ENCODE measurements at regions not wholly inside any gene's neighbourhood (a gene's known extent, or its start where the extent isn't known, plus 50 kb on each side); places are given as distances from the start of the nearest gene placed in this dataset.

GRCh38 chr14:43697003-43697402 lies 810.1 kb downstream of the FSCB start:
- no peak for ATAC-seq (ENCODE audit: insufficient read depth, low read depth)
- DNase-seq: no peak
- no peak overlapping the region for H3K4me2 ChIP-seq (ENCODE audit: insufficient read depth, low read length)

GRCh38 chr14:43692706-43693105 lies 814.4 kb downstream of the FSCB start:
- H3K36me3 ChIP-seq (ENCODE audit: insufficient read depth, low read length): no peaks in the 10 kb centered on the region
- ATAC-seq (ENCODE audit: insufficient read depth, low read depth): no peak
- no peak overlapping the region for H3K4me3 ChIP-seq (ENCODE audit: low read depth in 1 of 2, low read length in 2 of 2)
- no peak overlapping the region for H3K9ac ChIP-seq (ENCODE audit: low read depth, low read length)
- DNase-seq: no peak
- H3K27ac ChIP-seq (ENCODE audit: low read length): no peak overlapping the region
- no peak overlapping the region for H3K4me2 ChIP-seq (ENCODE audit: insufficient read depth, low read length)
- TF ChIP-seq EZH2 (IDR thresholded peaks at IDR 0.05; ENCODE audit: borderline replicate concordance, low read depth, low read length, severe bottlenecking): no peak
- TF ChIP-seq CTCF (IDR thresholded peaks at IDR 0.05; ENCODE audit: borderline replicate concordance, extremely low read depth, low read length, poor library complexity, severe bottlenecking): no peak
- H3K4me1 ChIP-seq (ENCODE audit: insufficient read depth, low read length): no peaks in the 10 kb centered on the region
- no peaks in the 10 kb centered on the region for H3K27me3 ChIP-seq (ENCODE audit: insufficient read depth, low read length, poor library complexity)
- H4K20me1 ChIP-seq (ENCODE audit: insufficient read depth, low read length): no peaks in the 10 kb centered on the region
- H3K79me2 ChIP-seq (ENCODE audit: insufficient read depth, low read length): no peaks in the 10 kb centered on the region
- H3K9me3 ChIP-seq (ENCODE audit: insufficient read depth, low read length, severe bottlenecking): no peaks in the 10 kb centered on the region
- no peak overlapping the region for H2AFZ ChIP-seq (ENCODE audit: low read depth, low read length)

More at GRCh38 chr14:43697003-43697402, 810.1 kb downstream of the FSCB start:
- Histone ChIP-seq H3K9me3 (ENCODE audit: insufficient read depth, low read length, severe bottlenecking) (no peaks in the 10 kb centered on the region), H3K4me1 (ENCODE audit: insufficient read depth, low read length) (no peaks in the 10 kb centered on the region), H3K4me3 (ENCODE audit: low read depth in 1 of 2, low read length in 2 of 2) (no peak overlapping the region), H4K20me1 (ENCODE audit: insufficient read depth, low read length) (no peaks in the 10 kb centered on the region), H2AFZ (ENCODE audit: low read depth, low read length) (no peak overlapping the region), H3K27ac (ENCODE audit: low read length) (no peak overlapping the region), H3K9ac (ENCODE audit: low read depth, low read length) (no peak overlapping the region), H3K79me2 (ENCODE audit: insufficient read depth, low read length) (no peaks in the 10 kb centered on the region), H3K36me3 (ENCODE audit: insufficient read depth, low read length) (no peaks in the 10 kb centered on the region), H3K27me3 (ENCODE audit: insufficient read depth, low read length, poor library complexity) (no peaks in the 10 kb centered on the region)
- TF ChIP-seq EZH2 (IDR thresholded peaks at IDR 0.05; ENCODE audit: borderline replicate concordance, low read depth, low read length, severe bottlenecking) (no peak), CTCF (IDR thresholded peaks at IDR 0.05; ENCODE audit: borderline replicate concordance, extremely low read depth, low read length, poor library complexity, severe bottlenecking) (no peak)

- ATAC-seq (ENCODE audit: insufficient read depth, low read depth): no peak
- Histone ChIP-seq H3K4me1 (ENCODE audit: insufficient read depth, low read length) (no peaks in the 10 kb centered on the region), H3K9ac (ENCODE audit: low read depth, low read length) (no peak overlapping the region), H3K27me3 (ENCODE audit: insufficient read depth, low read length, poor library complexity) (no peaks in the 10 kb centered on the region), H2AFZ (ENCODE audit: low read depth, low read length) (no peak overlapping the region), H3K79me2 (ENCODE audit: insufficient read depth, low read length) (no peaks in the 10 kb centered on the region), H3K36me3 (ENCODE audit: insufficient read depth, low read length) (no peaks in the 10 kb centered on the region), H4K20me1 (ENCODE audit: insufficient read depth, low read length) (no peaks in the 10 kb centered on the region), H3K9me3 (ENCODE audit: insufficient read depth, low read length, severe bottlenecking) (no peaks in the 10 kb centered on the region), H3K4me2 (ENCODE audit: insufficient read depth, low read length) (no peak overlapping the region), H3K4me3 (ENCODE audit: low read depth in 1 of 2, low read length in 2 of 2) (no peak overlapping the region), H3K27ac (ENCODE audit: low read length) (no peak overlapping the region)
- no peak for DNase-seq
- TF ChIP-seq EZH2 (IDR thresholded peaks at IDR 0.05; ENCODE audit: borderline replicate concordance, low read depth, low read length, severe bottlenecking) (no peak), CTCF (IDR thresholded peaks at IDR 0.05; ENCODE audit: borderline replicate concordance, extremely low read depth, low read length, poor library complexity, severe bottlenecking) (no peak)
These were observed 819.2 kb downstream of the FSCB start for GRCh38 chr14:43687921-43688320.

GRCh38 chr14:43677581-43677980 lies 829.5 kb downstream of the FSCB start:
- H3K4me2 ChIP-seq (ENCODE audit: insufficient read depth, low read length): no peak overlapping the region
- no peak overlapping the region for H3K4me3 ChIP-seq (ENCODE audit: low read depth in 1 of 2, low read length in 2 of 2)
- H3K79me2 ChIP-seq (ENCODE audit: insufficient read depth, low read length): no peaks in the 10 kb centered on the region
- H4K20me1 ChIP-seq (ENCODE audit: insufficient read depth, low read length): no peaks in the 10 kb centered on the region
- no peak overlapping the region for H3K27ac ChIP-seq (ENCODE audit: low read length)
- no peaks in the 10 kb centered on the region for H3K27me3 ChIP-seq (ENCODE audit: insufficient read depth, low read length, poor library complexity)
- ATAC-seq (ENCODE audit: insufficient read depth, low read depth): no peak
- no peaks in the 10 kb centered on the region for H3K9me3 ChIP-seq (ENCODE audit: insufficient read depth, low read length, severe bottlenecking)
- no peaks in the 10 kb centered on the region for H3K4me1 ChIP-seq (ENCODE audit: insufficient read depth, low read length)
- H3K9ac ChIP-seq (ENCODE audit: low read depth, low read length): no peak overlapping the region
- TF ChIP-seq CTCF (IDR thresholded peaks at IDR 0.05; ENCODE audit: borderline replicate concordance, extremely low read depth, low read length, poor library complexity, severe bottlenecking) (no peak), EZH2 (IDR thresholded peaks at IDR 0.05; ENCODE audit: borderline replicate concordance, low read depth, low read length, severe bottlenecking) (no peak)
- no peak overlapping the region for H2AFZ ChIP-seq (ENCODE audit: low read depth, low read length)
- no peaks in the 10 kb centered on the region for H3K36me3 ChIP-seq (ENCODE audit: insufficient read depth, low read length)
- DNase-seq: no peak

Measured in DND-41 (cell line).